Neural progenitor cell (in vitro differentiated cells): ENCODE measurements at regions not wholly inside any gene's neighbourhood (a gene's known extent, or its start where the extent isn't known, plus 50 kb on each side); places are given as distances from the start of the nearest gene placed in this dataset.
"Not testable (repeated sequence)": the region's sequence is repeated elsewhere in the genome, so short reads cannot be mapped to it uniquely, and the experiment has no call there.

Experiments used
- DNase-seq: peaks from one replicate; pipeline ENCODE4 v3.0.0-alpha.2; 2016; ENCODE audit warnings: low spot score
- H2AFZ ChIP-seq: fragments of 200-600 bp; sonication (generic); replicated peaks from 2 replicates; pipeline ENCODE4 v1.6.1; 2016; ENCODE audit warnings: antibody characterized with exemption
- H3F3A ChIP-seq: fragments of 200-600 bp; sonication (generic); 2 replicates; pipeline ENCODE4 v1.6.1; 2016; ENCODE audit warnings: antibody characterized with exemption, low read depth
- H3K27ac ChIP-seq: fragments of 200-600 bp; sonication (generic); 2 replicates; pipeline ENCODE4 v1.5.1; 2016; ENCODE audit warnings: mild to moderate bottlenecking
- H3K27me3 ChIP-seq: fragments of 200-600 bp; sonication (generic); 2 replicates; pipeline ENCODE4 v1.6.1; 2016; ENCODE audit warnings: mild to moderate bottlenecking, moderate library complexity
- H3K36me3 ChIP-seq: fragments of 200-600 bp; sonication (generic); 2 replicates; pipeline ENCODE4 v1.5.1; 2016
- H3K4me1 ChIP-seq: fragments of 200-600 bp; sonication (generic); 2 replicates; pipeline ENCODE4 v1.6.1; 2016; ENCODE audit warnings: mixed run types
- H3K4me2 ChIP-seq: fragments of 200-600 bp; sonication (generic); 2 replicates; pipeline ENCODE4 v1.6.1; 2016
- H3K4me3 ChIP-seq: fragments of 200-600 bp; sonication (generic); 2 replicates; pipeline ENCODE4 v1.5.1; 2016
- H3K79me2 ChIP-seq: fragments of 200-600 bp; sonication (generic); 2 replicates; pipeline ENCODE4 v1.6.1; 2016; ENCODE audit warnings: low read depth
- H3K9ac ChIP-seq: fragments of 200-600 bp; sonication (generic); 2 replicates; pipeline ENCODE4 v1.6.1; 2016
- H3K9me3 ChIP-seq: fragments of 200-600 bp; sonication (generic); 2 replicates; pipeline ENCODE4 v1.5.1; 2016; ENCODE audit warnings: low read depth
- H4K20me1 ChIP-seq: fragments of 200-600 bp; sonication (generic); 2 replicates; pipeline ENCODE4 v1.6.1; 2016; ENCODE audit warnings: low read depth
- H3K27ac Mint-ChIP-seq: 3 replicates; pipeline ENCODE4 v1.8.0; 2021; ENCODE audit warnings: mixed read lengths
- H3K27me3 Mint-ChIP-seq: 2 replicates; pipeline ENCODE4 v1.8.0; 2022; ENCODE audit warnings: low read depth, mild to moderate bottlenecking, inconsistent platforms, moderate library complexity, mixed read lengths; ENCODE audit not compliant: insufficient read depth
- H3K36me3 Mint-ChIP-seq: 3 replicates; pipeline ENCODE4 v1.8.0; 2021; ENCODE audit warnings: mixed read lengths
- H3K4me1 Mint-ChIP-seq: 3 replicates; pipeline ENCODE4 v1.8.0; 2021; ENCODE audit warnings: mixed read lengths
- H3K4me3 Mint-ChIP-seq: 3 replicates; pipeline ENCODE4 v1.8.0; 2021; ENCODE audit warnings: mild to moderate bottlenecking, moderate library complexity, mixed read lengths
- H3K9me3 Mint-ChIP-seq: 3 replicates; pipeline ENCODE4 v1.8.0; 2020; ENCODE audit warnings: mixed read lengths
- CTCF ChIP-seq: fragments of 200-600 bp; sonication (generic); IDR thresholded peaks from 2 replicates; pipeline ENCODE4 v1.5.1; 2017; ENCODE audit warnings: antibody characterized with exemption, mild to moderate bottlenecking
- EZH2 ChIP-seq: fragments of 200-600 bp; sonication (generic); IDR thresholded peaks from 2 replicates; pipeline ENCODE4 v1.6.1; 2017; ENCODE audit warnings: antibody characterized with exemption, mild to moderate bottlenecking, moderate library complexity
- EZH2phosphoT487 ChIP-seq: fragments of 200-600 bp; sonication (generic); IDR thresholded peaks from 2 replicates; pipeline ENCODE4 v1.6.1; 2017; ENCODE audit warnings: antibody characterized with exemption

DNA sequence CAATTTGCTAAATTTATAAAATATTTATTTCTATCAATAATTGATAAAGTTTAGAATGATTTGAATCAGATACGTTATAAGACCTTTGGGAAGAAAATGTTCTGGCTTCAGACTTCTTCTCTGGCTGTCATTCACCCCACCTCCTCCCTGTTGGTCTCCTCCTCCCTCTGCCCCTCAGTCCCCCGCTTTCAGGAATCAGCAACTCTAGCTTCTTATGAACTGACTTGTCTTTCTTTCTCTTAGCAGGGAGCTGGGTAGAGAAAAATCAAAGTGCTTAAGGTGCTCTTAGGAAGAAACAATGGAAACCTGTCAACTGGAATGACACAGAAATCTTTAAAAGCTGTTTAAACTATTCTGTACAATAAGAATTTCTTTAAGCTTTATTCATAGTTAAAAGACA is 71.3 kb upstream of the ETV3 start:
- Histone ChIP-seq H3K27ac (no peak overlapping the region), H2AFZ (no peak overlapping the region), H3K4me1 (peaks cover 22% of the 10 kb centered on the region), H4K20me1 (no peaks in the 10 kb centered on the region), H3K9me3 (peaks cover 9% of the 10 kb centered on the region), H3K4me3 (no peak overlapping the region), H3K79me2 (no peaks in the 10 kb centered on the region), H3K4me2 (peak overlapping the region; percentile 24), H3F3A (peaks cover 11% of the 10 kb centered on the region), H3K9ac (no peak overlapping the region), H3K36me3 (no peaks in the 10 kb centered on the region), H3K27me3 (no peaks in the 10 kb centered on the region)
- H3K27ac Mint-ChIP-seq = no peak overlapping the region
- peaks cover 6% of the 10 kb centered on the region for H3K27me3 Mint-ChIP-seq
- TF ChIP-seq EZH2phosphoT487 (no peak), EZH2 (no peak), CTCF (no peak)
- peaks cover 24% of the 10 kb centered on the region for H3K9me3 Mint-ChIP-seq
- H3K4me3 Mint-ChIP-seq = no peak overlapping the region
- H3K4me1 Mint-ChIP-seq = peaks cover 15% of the 10 kb centered on the region
- H3K36me3 Mint-ChIP-seq = no peaks in the 10 kb centered on the region
- DNase-seq = peak; percentile 52

GRCh38 chr1:157205982-157206381 is 67.8 kb upstream of the ETV3 start:
- not testable (repeated sequence) for H3K4me3 Mint-ChIP-seq, H3K27ac Mint-ChIP-seq, H3K9ac ChIP-seq, H3K27ac ChIP-seq, H2AFZ ChIP-seq, H3K4me2 ChIP-seq, H4K20me1 ChIP-seq, H3K9me3 ChIP-seq, DNase-seq, H3K27me3 Mint-ChIP-seq, H3K36me3 ChIP-seq, H3K79me2 ChIP-seq, H3K27me3 ChIP-seq, H3K9me3 Mint-ChIP-seq, H3K36me3 Mint-ChIP-seq, H3K4me3 ChIP-seq
- Histone ChIP-seq H3F3A (peaks cover 11% of the 10 kb centered on the region), H3K4me1 (peaks cover 22% of the 10 kb centered on the region)
- peaks cover 15% of the 10 kb centered on the region for H3K4me1 Mint-ChIP-seq

GRCh38 chr1:157203166-157203565 is 65.0 kb upstream of the ETV3 start:
- Histone ChIP-seq H3K27me3 (no peaks in the 10 kb centered on the region), H3F3A (no peaks in the 10 kb centered on the region), H3K4me2 (no peak overlapping the region), H3K27ac (no peak overlapping the region), H3K4me3 (no peak overlapping the region), H3K36me3 (no peaks in the 10 kb centered on the region), H2AFZ (no peak overlapping the region), H3K4me1 (peaks cover 6% of the 10 kb centered on the region), H3K9ac (no peak overlapping the region), H3K79me2 (no peaks in the 10 kb centered on the region), H3K9me3 (no peaks in the 10 kb centered on the region), H4K20me1 (no peaks in the 10 kb centered on the region)
- peaks cover 5% of the 10 kb centered on the region for H3K4me1 Mint-ChIP-seq
- DNase-seq = no peak
- no peak for TF ChIP-seq EZH2phosphoT487
- no peak for TF ChIP-seq CTCF
- TF ChIP-seq EZH2 = no peak
- H3K4me3 Mint-ChIP-seq = no peak overlapping the region
- no peaks in the 10 kb centered on the region for H3K36me3 Mint-ChIP-seq
- no peak overlapping the region for H3K27ac Mint-ChIP-seq
- peaks cover 2% of the 10 kb centered on the region for H3K27me3 Mint-ChIP-seq
- no peaks in the 10 kb centered on the region for H3K9me3 Mint-ChIP-seq

DNA sequence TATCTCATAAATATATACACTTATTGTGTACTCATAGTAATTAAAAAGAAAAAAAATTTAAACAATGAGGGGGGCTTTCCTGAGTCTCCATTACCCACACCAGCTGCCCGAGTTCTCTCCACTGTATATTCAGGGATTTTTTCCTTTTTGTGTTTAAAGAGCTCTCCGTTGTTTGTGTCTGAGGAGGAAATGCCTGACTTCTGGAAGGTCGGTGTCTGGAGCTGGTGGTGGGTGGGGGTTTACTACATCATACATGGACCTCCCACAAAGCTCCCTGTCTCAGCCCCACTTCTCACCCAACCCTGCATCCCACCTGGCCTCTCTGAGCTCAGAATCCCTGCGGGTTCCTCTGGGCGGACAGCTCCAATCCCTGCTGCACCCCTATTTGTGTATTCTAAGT is 64.1 kb upstream of the ETV3 start:
- Mint-ChIP-seq H3K27ac (no peak overlapping the region), H3K27me3 (peaks cover 2% of the 10 kb centered on the region), H3K4me3 (no peak overlapping the region), H3K4me1 (peaks cover 4% of the 10 kb centered on the region), H3K9me3 (no peaks in the 10 kb centered on the region), H3K36me3 (no peaks in the 10 kb centered on the region)
- H3K27me3 ChIP-seq = no peaks in the 10 kb centered on the region
- no peaks in the 10 kb centered on the region for H3K9me3 ChIP-seq
- no peak overlapping the region for H3K9ac ChIP-seq
- H3K79me2 ChIP-seq = no peaks in the 10 kb centered on the region
- H3K4me3 ChIP-seq = no peak overlapping the region
- H3K4me2 ChIP-seq = no peak overlapping the region
- H3K4me1 ChIP-seq = no peaks in the 10 kb centered on the region
- H3F3A ChIP-seq = no peaks in the 10 kb centered on the region
- H2AFZ ChIP-seq = no peak overlapping the region
- no peaks in the 10 kb centered on the region for H3K36me3 ChIP-seq
- no peak for DNase-seq
- no peak for TF ChIP-seq EZH2phosphoT487
- no peaks in the 10 kb centered on the region for H4K20me1 ChIP-seq
- no peak overlapping the region for H3K27ac ChIP-seq
